ENCODE measurements at regions not wholly inside any gene's neighbourhood (a gene's known extent, or its start where the extent isn't known, plus 50 kb on each side); places are given as distances from the start of the nearest gene placed in this dataset.
A peak's percentile ranks its signal among the peaks of the same experiment; 100 is the strongest.

DNA sequence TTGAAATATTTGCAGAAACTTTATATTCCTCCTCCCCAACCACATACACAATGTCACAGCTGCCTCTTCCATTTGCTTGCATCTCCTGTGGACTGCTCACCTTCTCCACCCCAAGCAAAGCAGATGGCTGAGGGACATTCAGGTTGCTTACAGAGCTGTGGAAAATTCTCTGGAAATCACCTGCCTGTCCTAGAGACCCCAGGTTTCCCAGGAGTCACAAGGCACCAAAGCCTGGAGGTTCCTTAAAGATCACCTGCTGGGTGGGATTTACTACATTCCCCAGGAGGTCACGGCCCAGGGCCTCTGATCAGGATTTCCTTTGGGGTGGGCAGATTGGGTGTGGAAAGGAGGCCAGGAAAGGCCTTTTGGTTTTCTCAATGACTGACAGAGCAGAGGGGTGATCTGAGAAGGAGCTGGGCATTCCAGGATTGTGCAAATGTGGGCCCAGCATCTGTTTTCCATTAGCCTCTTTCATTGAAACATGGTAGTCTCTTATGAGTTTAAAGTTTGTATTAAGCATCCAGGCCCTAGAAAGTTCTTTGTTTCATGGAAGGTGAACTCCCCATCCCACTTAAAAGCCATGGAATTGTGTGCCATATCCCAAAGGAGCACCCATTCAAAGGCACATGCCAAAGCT lies 410.7 kb upstream of the TNP1 start:
- Histone ChIP-seq H3K4me1 (ENCODE audit: control insufficient read depth in 1 of 2, insufficient read depth in 2 of 2, low read depth in 1 of 2, low read length in 1 of 2) (peaks cover 0 to 14% of the 10 kb centered on the region in 2 experiments; a peak in 1 of 4 replicates), H3K9me3 (peaks cover 4% of the 10 kb centered on the region; the same call in 1 of the 2 replicates)

DNA sequence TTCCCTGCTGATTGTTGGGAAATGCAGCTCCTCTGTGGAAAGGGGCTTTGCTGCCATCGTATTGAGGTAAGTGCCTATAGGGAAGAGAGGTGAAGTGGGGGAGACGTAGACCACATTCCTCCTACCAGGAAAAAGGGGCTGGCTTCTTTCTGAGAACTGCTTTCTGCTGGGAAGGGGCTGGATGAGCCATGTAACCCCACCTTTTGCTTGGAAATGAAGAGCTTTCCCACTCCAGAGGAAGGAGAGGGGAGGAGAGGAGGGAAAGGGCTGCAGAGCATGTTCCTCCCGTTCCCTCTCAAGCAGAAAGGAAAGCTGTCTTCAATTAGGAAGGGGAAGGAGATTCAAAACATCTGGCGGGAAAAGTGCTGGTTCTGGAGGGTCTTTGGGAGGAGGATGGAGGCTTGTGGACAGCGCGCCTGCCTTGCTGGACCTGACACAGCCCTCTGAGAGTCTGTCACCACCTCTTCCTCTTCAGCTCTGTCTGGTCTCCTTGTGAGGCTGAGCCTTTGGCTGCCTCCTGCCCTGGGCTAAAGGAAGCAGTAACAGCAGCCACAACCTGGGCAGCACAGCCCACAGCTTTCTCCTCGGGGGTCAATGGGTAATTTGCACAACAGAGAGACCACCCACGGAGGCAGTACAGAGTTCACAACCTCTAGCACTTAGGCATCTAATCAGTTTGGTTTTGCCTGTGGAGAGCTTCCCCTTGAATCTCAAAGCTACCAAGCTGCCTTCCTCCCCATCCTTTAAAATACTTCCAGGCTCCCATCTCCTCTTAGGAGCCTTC lies 410.0 kb upstream of the TNP1 start:
- H3K27ac ChIP-seq (ENCODE audit: low read depth in 2 of 2, low read length in 1 of 2): no peak overlapping the region; a peak in 1 of 4 replicates
- H3K79me2 ChIP-seq (ENCODE audit: insufficient read depth): no peaks in the 10 kb centered on the region
- no peaks in the 10 kb centered on the region for H3K36me3 ChIP-seq (replicated peaks in 1 of 2; ENCODE audit: control insufficient read depth in 1 of 2, insufficient read depth in 2 of 2, low read length in 1 of 2)
- no peaks in the 10 kb centered on the region for H3F3A ChIP-seq (replicated peaks; ENCODE audit: insufficient read depth)
- ChIA-PET POLR2A (no interaction called here), CTCF (interaction anchor here (1.1 kb wide), 1 partner anchor 9 kb away, joined by 3 read pairs; no protein-coding TSS in a partner anchor)
- H3K4me2 ChIP-seq: no peak overlapping the region
- H2AFZ ChIP-seq (ENCODE audit: low read depth): no peak overlapping the region
- WGBS (ENCODE audit: low lambda C conversion rate): 58% methylated on average over 8 of the region's 8 CpGs
- DNase-seq: no peak
- no peaks in the 10 kb centered on the region for H3K27me3 ChIP-seq (ENCODE audit: insufficient read depth)
- no peak overlapping the region for H3K9ac ChIP-seq
- H4K20me1 ChIP-seq (ENCODE audit: insufficient read depth): no peaks in the 10 kb centered on the region
- peaks cover 0 to 14% of the 10 kb centered on the region in 2 experiments; a peak in 1 of 4 replicates for H3K4me1 ChIP-seq (ENCODE audit: control insufficient read depth in 1 of 2, insufficient read depth in 2 of 2, low read depth in 1 of 2, low read length in 1 of 2)
- no peaks in the 10 kb centered on the region for H3K9me2 ChIP-seq
- no peak overlapping the region for H3K4me3 ChIP-seq (ENCODE audit: low read depth in 2 of 2, low read length in 1 of 2)
- peaks cover 4% of the 10 kb centered on the region; the same call in 1 of the 2 replicates for H3K9me3 ChIP-seq
- TF ChIP-seq POLR2AphosphoS5 (IDR thresholded peaks at IDR 0.05; ENCODE audit: low read depth, low read length): no peak
- TF ChIP-seq, protein P1, sequence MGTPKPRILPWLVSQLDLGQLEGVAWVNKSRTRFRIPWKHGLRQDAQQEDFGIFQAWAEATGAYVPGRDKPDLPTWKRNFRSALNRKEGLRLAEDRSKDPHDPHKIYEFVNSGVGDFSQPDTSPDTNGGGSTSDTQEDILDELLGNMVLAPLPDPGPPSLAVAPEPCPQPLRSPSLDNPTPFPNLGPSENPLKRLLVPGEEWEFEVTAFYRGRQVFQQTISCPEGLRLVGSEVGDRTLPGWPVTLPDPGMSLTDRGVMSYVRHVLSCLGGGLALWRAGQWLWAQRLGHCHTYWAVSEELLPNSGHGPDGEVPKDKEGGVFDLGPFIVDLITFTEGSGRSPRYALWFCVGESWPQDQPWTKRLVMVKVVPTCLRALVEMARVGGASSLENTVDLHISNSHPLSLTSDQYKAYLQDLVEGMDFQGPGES (IDR thresholded peaks at IDR 0.05; ENCODE audit: low read depth, low read length): no peak
- TF ChIP-seq RFX5 (IDR thresholded peaks at IDR 0.05; ENCODE audit: low read length): no peak
- no peak for TF ChIP-seq SIN3A (IDR thresholded peaks at IDR 0.05; ENCODE audit: borderline replicate concordance, low read depth, low read length)
- no peak for TF ChIP-seq GABPA (IDR thresholded peaks at IDR 0.05; ENCODE audit: low read depth)
- TF ChIP-seq EP300 (IDR thresholded peaks at IDR 0.05; ENCODE audit: borderline replicate concordance in 1 of 2, low read depth in 1 of 2, low read length in 1 of 2): no peak
- no peak for TF ChIP-seq NRF1 (IDR thresholded peaks at IDR 0.05; ENCODE audit: low read depth, low read length)
- TF ChIP-seq RXRA (IDR thresholded peaks at IDR 0.05; ENCODE audit: borderline replicate concordance, low read depth): no peak
- TF ChIP-seq RAD21 (IDR thresholded peaks at IDR 0.05; ENCODE audit: low read length): no peak
- no peak for TF ChIP-seq ZBTB33 (IDR thresholded peaks at IDR 0.05; ENCODE audit: borderline replicate concordance, low read depth)
- TF ChIP-seq MAX (IDR thresholded peaks at IDR 0.05; ENCODE audit: low read depth): no peak
- no peak for TF ChIP-seq CHD2 (IDR thresholded peaks at IDR 0.05; ENCODE audit: low read length, partially characterized antibody)
- no peak for TF ChIP-seq REST (IDR thresholded peaks at IDR 0.05; ENCODE audit: low read depth, low read length)

More for the DNA sequence above, 410.7 kb upstream of the TNP1 start:
- Histone ChIP-seq H4K20me1 (ENCODE audit: insufficient read depth) (no peaks in the 10 kb centered on the region), H3K27me3 (ENCODE audit: insufficient read depth) (no peaks in the 10 kb centered on the region), H3K9me2 (no peaks in the 10 kb centered on the region), H3K36me3 (replicated peaks in 1 of 2; ENCODE audit: control insufficient read depth in 1 of 2, insufficient read depth in 2 of 2, low read length in 1 of 2) (no peaks in the 10 kb centered on the region), H3K4me2 (no peak overlapping the region), H3K4me3 (ENCODE audit: low read depth in 2 of 2, low read length in 1 of 2) (no peak overlapping the region), H2AFZ (ENCODE audit: low read depth) (no peak overlapping the region), H3K27ac (ENCODE audit: low read depth in 2 of 2, low read length in 1 of 2) (no peak overlapping the region), H3F3A (replicated peaks; ENCODE audit: insufficient read depth) (no peaks in the 10 kb centered on the region), H3K9ac (no peak overlapping the region), H3K79me2 (ENCODE audit: insufficient read depth) (no peaks in the 10 kb centered on the region)
- CTCF ChIA-PET: interaction anchor here (1.1 kb wide), 1 partner anchor 10 kb away, joined by 3 read pairs; no protein-coding TSS in a partner anchor
- POLR2A ChIA-PET: no interaction called here
- TF ChIP-seq TCF12 (IDR thresholded peaks at IDR 0.05) (peak; percentile 51), USF2 (IDR thresholded peaks at IDR 0.05; ENCODE audit: borderline replicate concordance, low read depth, low read length) (no peak), EZH2phosphoT487 (IDR thresholded peaks at IDR 0.05; ENCODE audit: borderline replicate concordance, low read depth) (no peak), FOSL2 (IDR thresholded peaks at IDR 0.05; ENCODE audit: borderline replicate concordance, low read depth) (no peak)
- no CpG with 5 or more reads among the region's 1 CpG for WGBS (ENCODE audit: low lambda C conversion rate)
- no peak for DNase-seq
